H1 (cell line): ENCODE measurements at regions not wholly inside any gene's neighbourhood (a gene's known extent, or its start where the extent isn't known, plus 50 kb on each side); places are given as distances from the start of the nearest gene placed in this dataset.

Source experiments
- CTCF ChIA-PET: fragments of 300-600 bp; sonication (Branson Sonifier 250); formaldehyde crosslinking; loops from one replicate; lab custom pipeline; 2021; ENCODE audit not compliant: partially characterized antibody; lab: Charles Lee
- POLR2A ChIA-PET: fragments of 300-600 bp; sonication (Branson Sonifier 250); formaldehyde crosslinking; loops from one replicate; lab custom pipeline; 2021; ENCODE audit warnings: inconsistent platforms; ENCODE audit not compliant: partially characterized antibody; lab: Charles Lee
- DNase-seq, 2 experiments: peaks; one replicate each; pipeline versions ENCODE4 v3.0.0 to v3.0.0-alpha.2; 2010 to 2022; ENCODE audit warnings: low spot score in 2 of 2, low read depth in 1 of 2, mixed read lengths in 1 of 2
- FAIRE-seq: peaks from 2 replicates; lab custom pipeline; 2011; peaks lifted over from hg19 to GRCh38; lab: Jason Lieb, UNC
- H2AFZ ChIP-seq: 2 replicates; pipeline ENCODE4 v1.8.1; 2012; ENCODE audit warnings: low read length, inconsistent platforms
- H2AK5ac ChIP-seq: 2 replicates; pipeline ENCODE4 v1.6.1; 2013; ENCODE audit warnings: low read depth, low read length
- H2BK120ac ChIP-seq: replicated peaks from 2 replicates; pipeline ENCODE3; 2013; ENCODE audit warnings: low read depth, low read length, inconsistent platforms
- H2BK12ac ChIP-seq: 2 replicates; pipeline ENCODE4 v1.6.1; 2013; ENCODE audit warnings: low read depth, low read length
- H2BK15ac ChIP-seq: 2 replicates; pipeline ENCODE4 v1.6.1; 2013; ENCODE audit warnings: low read length
- H2BK20ac ChIP-seq: 2 replicates; pipeline ENCODE4 v1.6.1; 2013; ENCODE audit warnings: low read length
- H2BK5ac ChIP-seq: 2 replicates; pipeline ENCODE4 v1.6.1; 2013; ENCODE audit warnings: low read depth, low read length
- H3K14ac ChIP-seq: 2 replicates; pipeline ENCODE4 v1.6.1; 2013; ENCODE audit warnings: inconsistent platforms; ENCODE audit not compliant: insufficient read length
- H3K18ac ChIP-seq: 2 replicates; pipeline ENCODE4 v1.6.1; 2013; ENCODE audit warnings: low read length; ENCODE audit errors: extremely low read depth
- H3K23ac ChIP-seq: 2 replicates; pipeline ENCODE4 v1.6.1; 2013; ENCODE audit warnings: inconsistent platforms; ENCODE audit not compliant: insufficient read length
- H3K23me2 ChIP-seq: 2 replicates; pipeline ENCODE4 v1.6.1; 2013; ENCODE audit warnings: low read depth, low read length
- H3K27ac ChIP-seq: 2 replicates; pipeline ENCODE4 v1.6.1; 2011; ENCODE audit warnings: low read depth, low read length, inconsistent platforms
- H3K27me3 ChIP-seq, 4 experiments: replicated peaks in 1 of 4; 1 replicate in 1 of 4; 2 replicates in 3 of 4; pipeline versions ENCODE4 v1.6.1 to v1.8.1; 2011 to 2013; ENCODE audit warnings: low read length in 3 of 4, mild to moderate bottlenecking in 3 of 4, inconsistent platforms in 2 of 4, mixed read lengths in 2 of 4, moderate library complexity in 1 of 4; ENCODE audit not compliant: control insufficient read depth in 3 of 4, insufficient read depth in 3 of 4; ENCODE audit errors: extremely low read depth in 1 of 4
- H3K36me3 ChIP-seq, 4 experiments: 2 replicates each; pipeline versions ENCODE4 v1.6.1 to v1.8.1; 2011 to 2013; ENCODE audit warnings: mild to moderate bottlenecking in 4 of 4, low read length in 3 of 4, moderate library complexity in 2 of 4, control low read depth in 1 of 4, inconsistent platforms in 1 of 4; ENCODE audit not compliant: insufficient read depth in 4 of 4, control insufficient read depth in 2 of 4
- H3K4ac ChIP-seq: replicated peaks from 2 replicates; pipeline ENCODE3; 2013; ENCODE audit warnings: low read length, low read depth, mixed read lengths, inconsistent platforms; ENCODE audit not compliant: insufficient read length
- H3K4me1 ChIP-seq, 4 experiments: replicated peaks in 1 of 4; 1 replicate in 1 of 4; 2 replicates in 3 of 4; pipeline versions ENCODE4 v1.6.1 to v1.8.1; 2011 to 2013; ENCODE audit warnings: low read length in 3 of 4, inconsistent platforms in 2 of 4, mixed read lengths in 1 of 4; ENCODE audit not compliant: insufficient read depth in 4 of 4, control insufficient read depth in 3 of 4
- H3K4me2 ChIP-seq, 2 experiments: 2 replicates each; pipeline versions ENCODE4 v1.6.1 to v1.8.1; 2011 to 2013; ENCODE audit warnings: low read depth in 2 of 2, low read length in 2 of 2, control low read depth in 1 of 2, inconsistent platforms in 1 of 2, mild to moderate bottlenecking in 1 of 2; ENCODE audit not compliant: insufficient read depth in 1 of 2
- H3K4me3 ChIP-seq, 4 experiments: fragments of 200-600, 300-600 bp in 1 of 4; sonication (generic), shearing (Covaris generic), sonication (Bioruptor Twin) in 1 of 4; 2 replicates each; pipeline versions ENCODE4 v1.5.1 to v1.8.1; 2011 to 2016; ENCODE audit warnings: low read length in 4 of 4, low read depth in 3 of 4, control low read depth in 2 of 4, inconsistent platforms in 2 of 4, mild to moderate bottlenecking in 2 of 4, mixed read lengths in 1 of 4, moderate library complexity in 1 of 4; ENCODE audit not compliant: insufficient read depth in 2 of 4; ENCODE audit errors: extremely low read depth in 1 of 4
- H3K56ac ChIP-seq: replicated peaks from 2 replicates; pipeline ENCODE3; 2013; ENCODE audit warnings: low read depth, mild to moderate bottlenecking, mixed read lengths, low read length, inconsistent platforms; ENCODE audit not compliant: insufficient read length
- H3K79me1 ChIP-seq: 2 replicates; pipeline ENCODE4 v1.6.1; 2013; ENCODE audit warnings: low read depth, low read length, control low read depth
- H3K79me2 ChIP-seq, 2 experiments: 2 replicates each; pipeline versions ENCODE4 v1.6.1 to v1.8.1; 2012 to 2013; ENCODE audit warnings: low read length in 2 of 2, mild to moderate bottlenecking in 2 of 2, inconsistent platforms in 1 of 2; ENCODE audit not compliant: insufficient read depth in 2 of 2, control insufficient read depth in 1 of 2
- H3K9ac ChIP-seq, 4 experiments: replicated peaks in 1 of 4; 1 replicate in 1 of 4; 2 replicates in 3 of 4; pipeline versions ENCODE4 v1.6.1 to v1.8.1; 2011 to 2013; ENCODE audit warnings: low read depth in 3 of 4, low read length in 3 of 4, control low read depth in 2 of 4, mild to moderate bottlenecking in 2 of 4, moderate library complexity in 2 of 4, inconsistent platforms in 1 of 4; ENCODE audit errors: extremely low read depth in 1 of 4
- H3K9me3 ChIP-seq, 2 experiments: 2 replicates each; pipeline versions ENCODE4 v1.6.1 to v1.8.1; 2012 to 2013; ENCODE audit warnings: mild to moderate bottlenecking in 2 of 2, moderate library complexity in 2 of 2, control low read depth in 1 of 2, inconsistent platforms in 1 of 2, low read depth in 1 of 2, low read length in 1 of 2, mixed read lengths in 1 of 2; ENCODE audit not compliant: insufficient read depth in 2 of 2
- H4K20me1 ChIP-seq, 2 experiments: replicated peaks in 1 of 2; 2 replicates each; pipeline versions ENCODE3 to v1.8.1; 2011 to 2013; ENCODE audit warnings: inconsistent platforms in 2 of 2, low read length in 2 of 2, mild to moderate bottlenecking in 1 of 2; ENCODE audit not compliant: insufficient read depth in 2 of 2, control insufficient read depth in 1 of 2
- H4K5ac ChIP-seq: 2 replicates; pipeline ENCODE4 v1.6.1; 2013; ENCODE audit warnings: low read length, low read depth, mixed read lengths, inconsistent platforms; ENCODE audit not compliant: insufficient read length
- H4K8ac ChIP-seq: 2 replicates; pipeline ENCODE4 v1.8.0; 2013; ENCODE audit warnings: mild to moderate bottlenecking, moderate library complexity, low read length, inconsistent platforms; ENCODE audit not compliant: insufficient read depth; ENCODE audit errors: extremely low read depth
- H4K91ac ChIP-seq: replicated peaks from 2 replicates; pipeline ENCODE3; 2013; ENCODE audit warnings: low read length, mixed read lengths, inconsistent platforms; ENCODE audit not compliant: insufficient read length
- ASH2L ChIP-seq: fragments of 200-600, 300-600 bp; sonication (generic); IDR thresholded peaks from one replicate; pipeline ENCODE4 v1.7.1; 2017; ENCODE audit warnings: low read length
- ATF3 ChIP-seq: IDR thresholded peaks from 2 replicates; pipeline ENCODE4 v1.6.1; 2011; ENCODE audit warnings: low read depth, mild to moderate bottlenecking, low read length; ENCODE audit not compliant: insufficient read depth
- GTF2F1 ChIP-seq: IDR thresholded peaks from 2 replicates; pipeline ENCODE4 v1.6.1; 2012; ENCODE audit warnings: low read depth, low read length, improper control_type of control experiment, borderline replicate concordance
- KDM5A ChIP-seq: fragments of 200-600 bp; IDR thresholded peaks from 2 replicates; pipeline ENCODE4 v1.7.1; 2012; ENCODE audit warnings: mild to moderate bottlenecking, low read length, inconsistent platforms, mixed read lengths
- NRF1 ChIP-seq: IDR thresholded peaks from 2 replicates; pipeline ENCODE4 v1.6.1; 2011; ENCODE audit warnings: mild to moderate bottlenecking, low read depth, low read length, improper control_type of control experiment
- PHF8 ChIP-seq: fragments of 200-600 bp; sonication (generic); conservative IDR thresholded peaks from 2 replicates; pipeline ENCODE4 v1.7.1; 2012; ENCODE audit warnings: low read depth, mild to moderate bottlenecking, inconsistent platforms, low read length, moderate library complexity
- SIRT6 ChIP-seq: IDR thresholded peaks from one replicate; pipeline ENCODE4 v1.7.1; 2012; ENCODE audit warnings: low read length, inconsistent platforms
- SP1 ChIP-seq: IDR thresholded peaks from 2 replicates; pipeline ENCODE4 v1.6.1; 2011; ENCODE audit warnings: low read depth, low read length
- SP2 ChIP-seq: IDR thresholded peaks from 2 replicates; pipeline ENCODE4 v1.6.1; 2012; ENCODE audit warnings: mild to moderate bottlenecking, low read length, inconsistent platforms
- YY1 ChIP-seq: IDR thresholded peaks from 2 replicates; pipeline ENCODE4 v1.6.1; 2011; ENCODE audit warnings: low read depth, mild to moderate bottlenecking, low read length
- WGBS, 2 experiments: shearing (Covaris generic) in 1 of 2; methylation state at CpG; one replicate each; pipeline versions ENCODE4 v1.1.6 to v1.1.7; 2013 to 2015; ENCODE audit warnings: low lambda C conversion rate in 2 of 2, mixed read lengths in 2 of 2, inconsistent platforms in 1 of 2, low coverage in 1 of 2, missing lambda C conversion rate in 1 of 2; ENCODE audit not compliant: insufficient replicate concordance in 2 of 2, insufficient coverage in 1 of 2, insufficient read length in 1 of 2; ENCODE audit errors: extremely low coverage in 1 of 2, missing lambda C conversion rate in 1 of 2; 5-methylcytosine and 5-hydroxymethylcytosine counted together

- FAIRE-seq = no peak
- no peaks in the 10 kb centered on the region for H3K79me1 ChIP-seq
- no peak for TF ChIP-seq PHF8
- no peak for TF ChIP-seq ATF3
- TF ChIP-seq GTF2F1 = no peak
- no peak for TF ChIP-seq SP2
- no peak for TF ChIP-seq SP1
- no peak for TF ChIP-seq ASH2L
- TF ChIP-seq YY1 = no peak
- TF ChIP-seq NRF1 = no peak
- no peak for TF ChIP-seq SIRT6
- no peak for TF ChIP-seq KDM5A
- H3K4ac ChIP-seq = no peak overlapping the region
- H3K4me2 ChIP-seq = no peak overlapping the region
- no peaks in the 10 kb centered on the region for H3K23me2 ChIP-seq
- H4K5ac ChIP-seq = no peak overlapping the region
- no peak overlapping the region for H3K14ac ChIP-seq
- H4K91ac ChIP-seq = no peak overlapping the region
- H3K4me3 ChIP-seq = no peak overlapping the region
- no peak overlapping the region for H2BK120ac ChIP-seq
- no peak overlapping the region for H2BK5ac ChIP-seq
- H4K8ac ChIP-seq = no peak overlapping the region
- peaks cover 0 to 7% of the 10 kb centered on the region in 2 experiments; a peak in 1 of 4 replicates for H3K9me3 ChIP-seq
- H3K18ac ChIP-seq = no peak overlapping the region
- H3K56ac ChIP-seq = no peak overlapping the region
- no peak overlapping the region for H2BK12ac ChIP-seq
- no peak overlapping the region for H2BK20ac ChIP-seq
- DNase-seq = no peak
- WGBS, 2 experiments = 83% methylated on average over 2 of the region's 2 CpGs; no CpG with 5 or more reads in 1 of the 2 experiments
- no peaks in the 10 kb centered on the region for H3K27me3 ChIP-seq
- no peaks in the 10 kb centered on the region for H3K4me1 ChIP-seq
- CTCF ChIA-PET = no interaction called here
- POLR2A ChIA-PET = no interaction called here
- H4K20me1 ChIP-seq = no peaks in the 10 kb centered on the region
- H3K9ac ChIP-seq = no peak overlapping the region
- no peak overlapping the region for H2AK5ac ChIP-seq
- H3K36me3 ChIP-seq = no peaks in the 10 kb centered on the region
- no peak overlapping the region for H3K23ac ChIP-seq
- H2AFZ ChIP-seq = no peak overlapping the region
- H2BK15ac ChIP-seq = no peak overlapping the region
- H3K27ac ChIP-seq = no peak overlapping the region
- H3K79me2 ChIP-seq = no peaks in the 10 kb centered on the region
Observed at GRCh38 chr1:5150191-5150590, 495.8 kb downstream of the AJAP1 start.
